ENCODE measurements at regions not wholly inside any gene's neighbourhood (a gene's known extent, or its start where the extent isn't known, plus 50 kb on each side); places are given as distances from the start of the nearest gene placed in this dataset.

DNA sequence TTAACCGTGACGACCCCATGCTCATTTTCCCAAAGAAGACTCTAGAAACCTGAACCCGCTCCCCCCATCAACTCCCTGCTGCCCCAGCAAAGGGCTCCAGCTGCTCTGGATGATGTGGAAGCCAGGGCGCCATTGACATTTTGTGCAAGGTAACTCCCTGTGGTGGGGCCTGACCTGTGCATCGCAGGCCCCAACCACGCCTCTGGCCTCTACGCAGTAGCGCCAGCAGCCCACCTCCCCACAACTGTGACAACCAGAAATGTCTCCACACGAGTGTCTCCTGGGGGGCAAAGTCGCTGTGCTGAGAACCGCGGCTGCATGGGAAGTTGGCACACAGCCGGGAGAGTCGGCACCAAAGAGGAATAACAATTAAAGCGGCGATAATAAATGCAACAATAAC is 86.9 kb upstream of the PRR5 start:
- DNase-seq (ENCODE audit: low read depth in 2 of 2), result no peak

- DNase-seq (ENCODE audit: low read depth in 2 of 2), result no peak
Measured at GRCh38 chr22:44613196-44613595, 88.8 kb upstream of the PRR5 start.

- DNase-seq (ENCODE audit: low read depth in 2 of 2), result no peak
Measured at GRCh38 chr22:44611880-44612496, 90.0 kb upstream of the PRR5 start.

DNA sequence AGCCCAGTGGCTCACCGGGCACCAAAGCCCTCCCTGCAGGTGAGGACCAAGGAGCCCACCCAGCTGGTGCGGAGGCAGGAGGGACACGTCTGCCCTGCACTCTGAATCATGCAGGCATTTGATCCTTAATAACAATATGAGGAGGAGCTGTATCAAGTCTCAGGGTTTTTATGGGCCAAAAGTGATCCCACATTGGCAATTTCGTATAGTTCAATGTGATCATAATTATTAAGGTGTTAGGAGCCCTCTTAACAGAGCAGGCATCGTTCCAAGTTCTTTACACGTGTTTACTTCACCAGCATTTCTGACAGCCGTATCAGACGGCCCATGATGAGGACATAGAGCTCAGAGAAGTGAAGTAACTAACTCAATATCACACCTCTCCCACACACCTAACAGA is 91.9 kb upstream of the PRR5 start:
- no peak for DNase-seq (ENCODE audit: low read depth in 2 of 2)

- no peak for DNase-seq (ENCODE audit: low read depth in 2 of 2)
Measured at GRCh38 chr22:44609400-44609988, 92.5 kb upstream of the PRR5 start.

- DNase-seq (ENCODE audit: low read depth in 2 of 2), result no peak
Measured at GRCh38 chr22:44608597-44609399, 93.2 kb upstream of the PRR5 start.

DNA sequence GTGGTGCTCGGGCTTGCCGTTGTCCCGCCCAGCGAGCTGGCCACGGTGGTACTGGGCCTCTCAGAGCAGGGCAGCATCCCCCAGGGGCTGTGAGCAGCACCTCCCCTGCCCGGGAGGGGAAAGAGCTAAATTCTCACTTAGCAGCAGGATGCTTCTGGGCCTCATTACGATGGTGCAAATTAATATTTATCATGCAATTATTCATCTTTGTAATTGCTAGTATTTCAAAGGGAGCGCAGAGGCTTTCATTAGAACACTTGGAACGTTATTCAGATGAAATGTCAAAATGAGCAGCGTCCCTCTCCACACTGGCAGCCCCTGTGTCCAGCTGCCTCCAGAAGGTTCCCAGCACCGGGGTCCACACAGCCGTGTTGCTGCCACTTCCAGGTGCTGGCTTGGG is 95.9 kb upstream of the PRR5 start:
- no peak for DNase-seq (ENCODE audit: low read depth in 2 of 2)

DNA sequence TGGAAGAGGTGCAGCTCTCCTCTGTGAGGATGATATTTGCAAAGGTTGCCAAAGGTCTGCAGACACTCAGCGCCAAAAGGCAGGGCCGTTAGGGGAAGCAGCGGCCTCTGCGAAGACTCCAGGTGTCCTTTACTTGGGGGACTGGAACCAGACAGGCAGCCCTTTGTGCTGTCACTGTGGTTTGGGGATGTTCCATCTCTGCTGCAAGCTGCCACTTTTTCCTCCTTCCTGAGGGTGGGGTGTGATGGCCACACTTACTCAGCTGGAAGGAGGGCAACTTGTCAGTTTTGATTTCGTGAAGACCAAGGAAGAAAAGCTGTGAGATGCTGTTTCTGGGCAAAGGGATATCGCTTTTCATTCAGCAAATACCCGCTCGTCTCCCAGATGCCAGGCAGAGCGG is 96.5 kb upstream of the PRR5 start:
- DNase-seq (ENCODE audit: low read depth in 2 of 2), result no peak

DNA sequence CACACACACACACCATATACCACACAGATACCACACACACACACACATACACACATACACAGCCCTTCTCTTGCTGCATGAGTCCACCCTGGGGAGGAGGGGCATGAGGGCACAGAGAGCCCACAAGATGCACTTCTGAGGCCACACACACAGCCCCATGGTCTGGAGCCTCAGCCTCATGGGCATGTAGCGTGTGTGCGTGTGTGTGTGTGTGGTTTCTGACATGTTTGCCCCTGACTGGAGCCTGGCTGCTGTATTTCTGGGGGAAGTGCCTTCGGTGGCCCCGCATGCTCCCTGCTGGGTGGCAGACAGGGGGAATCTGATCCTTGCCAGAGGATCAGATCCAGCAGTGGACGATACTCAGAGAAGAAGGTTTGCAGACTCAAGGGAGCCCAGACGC is 97.0 kb upstream of the PRR5 start:
- DNase-seq (ENCODE audit: low read depth in 2 of 2), result no peak

DNA sequence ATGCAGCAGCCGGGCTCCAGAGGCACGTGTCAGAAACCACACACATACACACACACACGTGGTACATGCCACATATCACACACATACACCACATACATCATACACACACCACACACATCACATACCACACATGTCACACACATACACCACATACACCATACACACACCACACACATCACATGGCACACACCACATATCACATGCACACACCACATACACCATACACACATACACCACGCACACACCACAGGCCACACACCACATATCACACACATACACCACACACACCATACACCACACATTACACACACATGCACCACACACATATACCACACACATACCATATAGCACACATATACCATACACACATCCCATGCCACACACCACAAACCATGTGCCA is 97.5 kb upstream of the PRR5 start:
- DNase-seq (ENCODE audit: low read depth in 2 of 2), result no peak

- DNase-seq (ENCODE audit: low read depth in 2 of 2), result no peak
Measured at GRCh38 chr22:44603767-44604166, 98.2 kb upstream of the PRR5 start.

GRCh38 chr22:44601725-44602124 is 100.3 kb upstream of the PRR5 start:
- DNase-seq (ENCODE audit: low read depth in 2 of 2), result no peak

DNA sequence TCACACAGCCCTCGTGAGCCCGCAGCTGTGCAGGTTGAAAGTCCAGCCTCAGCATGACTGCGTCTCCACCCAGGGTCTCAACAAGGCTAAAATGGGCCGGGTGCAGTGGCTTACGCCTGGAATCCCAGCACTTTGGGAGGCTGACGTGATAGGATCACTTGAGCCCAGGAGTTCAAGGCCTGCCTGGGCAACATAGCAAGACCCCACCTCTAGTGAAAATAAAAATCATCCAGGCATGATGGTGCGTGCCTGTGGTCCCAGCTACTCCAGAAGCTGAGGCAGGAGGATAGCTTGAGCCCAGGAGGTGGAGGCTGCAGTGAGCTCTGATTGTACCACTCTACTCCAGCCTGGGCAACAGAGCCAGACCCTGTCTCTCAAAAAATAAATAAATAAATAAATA is 100.8 kb upstream of the PRR5 start:
- DNase-seq (ENCODE audit: low read depth in 2 of 2), result no peak

DNA sequence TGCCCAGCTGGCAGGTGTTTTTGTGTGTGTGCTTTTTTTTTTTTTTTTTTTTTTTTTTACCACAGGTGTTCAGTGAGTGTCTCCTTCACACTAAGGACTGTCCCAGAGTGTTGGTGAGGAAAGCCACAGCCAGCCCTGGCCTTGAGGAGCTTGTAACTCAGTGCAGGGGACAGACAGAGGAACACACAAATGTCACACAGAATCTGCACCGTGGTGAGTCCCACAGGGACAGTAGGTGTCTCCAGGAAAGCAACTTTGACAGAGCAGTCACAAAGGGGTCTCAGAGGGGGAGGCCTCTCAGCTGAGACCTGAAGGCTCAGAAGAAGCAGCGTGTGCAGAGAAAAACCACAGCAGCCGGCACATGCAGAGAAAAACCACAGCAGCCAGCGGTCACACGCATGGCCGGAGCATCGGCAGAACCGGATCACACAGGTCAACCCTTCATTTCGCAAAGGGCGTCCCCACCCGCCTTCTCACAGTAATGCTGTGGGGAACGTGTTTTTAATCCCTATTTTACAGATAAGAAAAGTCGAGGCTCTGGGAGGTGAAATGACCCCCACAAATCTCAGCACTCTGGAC is 101.7 kb upstream of the PRR5 start:
- no peak for DNase-seq (ENCODE audit: low read depth in 2 of 2)

DNA sequence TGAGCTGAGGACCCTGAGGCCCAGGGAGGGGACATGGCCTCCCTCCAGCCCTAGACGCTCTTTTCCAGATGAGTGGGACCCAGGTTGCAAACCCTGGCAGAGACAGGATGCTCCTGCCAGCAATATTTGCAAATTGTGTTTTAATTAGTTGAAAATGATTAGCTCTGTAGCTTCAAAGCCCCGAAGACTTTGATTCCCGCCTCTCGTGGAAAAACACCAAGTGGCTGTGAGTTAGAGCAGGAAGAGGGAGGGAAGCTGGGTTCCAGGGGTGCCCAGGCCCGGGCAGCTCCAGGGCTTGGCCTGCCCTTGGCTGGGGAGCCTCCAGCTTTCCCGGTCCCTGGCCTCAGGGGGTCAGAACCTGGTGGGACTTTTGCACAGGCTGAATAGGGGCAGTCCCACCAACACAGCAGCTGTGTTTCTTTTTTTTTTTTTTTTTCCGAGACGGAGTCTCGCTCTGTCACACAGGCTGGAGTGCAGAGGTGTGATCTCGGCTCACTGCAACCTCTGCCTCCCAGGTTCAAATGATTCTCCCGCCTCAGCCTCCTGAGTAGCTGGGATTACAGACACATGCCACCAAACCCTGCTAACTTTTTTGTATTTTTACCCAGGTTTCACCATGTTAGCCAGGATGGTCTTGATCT is 101.6 kb upstream of the RTL6 start:
- DNase-seq (ENCODE audit: low read depth in 2 of 2), result no peak

DNA sequence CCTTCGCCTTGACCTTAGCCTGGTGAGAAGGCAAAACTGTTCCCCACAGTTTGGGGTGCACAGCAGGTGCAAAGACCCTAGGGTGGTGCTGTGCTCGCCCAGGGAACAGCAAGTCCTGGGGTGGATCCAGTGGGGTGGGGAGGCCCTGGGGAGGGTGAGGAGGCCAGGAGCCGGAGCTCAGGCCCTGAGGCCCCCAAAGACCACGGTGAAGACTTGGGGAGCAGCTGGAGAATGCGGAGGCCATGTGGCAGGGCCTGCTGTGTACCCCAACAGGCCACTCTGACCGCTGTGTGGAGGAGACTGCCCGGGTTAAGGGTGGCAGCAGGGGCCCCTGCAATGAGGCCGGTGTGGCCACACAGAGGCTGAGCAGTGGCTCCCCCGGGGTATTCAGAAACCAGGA is 101.1 kb upstream of the RTL6 start:
- no peak for DNase-seq (ENCODE audit: low read depth in 2 of 2)

DNA sequence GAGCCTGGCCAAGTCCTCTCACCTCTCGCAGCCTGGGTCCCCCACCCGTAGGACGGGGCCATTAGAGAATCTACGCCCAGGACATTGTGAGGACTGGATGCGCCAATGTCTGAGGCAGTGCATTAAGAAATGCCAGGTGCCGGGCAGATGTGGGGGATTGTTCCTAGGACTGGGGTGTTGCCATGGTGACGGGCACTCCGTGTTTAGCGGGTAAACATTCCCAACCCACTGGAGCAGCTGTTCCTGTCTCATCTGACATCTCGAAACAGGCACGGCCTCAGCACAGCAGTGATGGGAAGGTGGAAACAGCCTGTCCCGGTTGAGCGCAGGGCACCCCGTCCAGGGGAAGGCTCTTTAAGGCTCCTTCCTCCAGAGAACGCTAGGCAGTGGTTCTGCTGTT is 99.6 kb upstream of the RTL6 start:
- DNase-seq (ENCODE audit: low read depth in 2 of 2), result no peak

DNA sequence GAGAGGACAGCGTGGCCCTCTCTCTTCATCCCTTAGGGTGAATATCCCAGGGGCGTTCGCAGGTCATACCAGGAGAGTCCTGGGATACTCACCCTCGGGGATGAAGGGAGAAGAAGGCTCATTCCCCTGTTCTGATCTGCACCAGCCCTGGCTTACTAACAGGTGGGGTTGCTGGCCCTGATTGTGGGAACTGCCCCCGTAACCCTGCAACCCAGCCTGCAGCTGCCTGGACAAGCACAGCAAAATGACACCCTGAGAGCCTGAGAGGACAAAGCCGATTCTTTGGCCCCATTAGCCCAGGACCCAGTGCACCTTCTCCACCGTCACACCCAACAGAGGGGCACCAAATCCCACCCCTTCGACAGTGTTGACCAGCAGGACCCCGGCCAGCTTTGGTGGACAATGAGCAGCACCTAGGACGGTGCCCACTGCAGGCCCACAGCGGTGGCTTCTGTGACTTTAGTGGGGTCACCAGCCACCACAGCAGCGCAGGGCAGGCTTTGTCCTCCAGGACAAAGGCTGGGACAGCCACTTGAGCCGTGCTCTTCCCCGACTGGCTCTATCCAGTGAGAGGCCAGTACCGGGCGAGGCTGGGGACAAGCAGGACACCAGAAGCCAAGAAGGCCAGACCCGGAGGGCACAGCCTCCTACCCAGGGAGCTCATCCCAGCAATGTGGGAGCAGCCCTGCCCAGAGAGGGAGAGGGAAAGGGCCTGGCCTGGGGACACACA is 98.5 kb upstream of the RTL6 start:
- DNase-seq (ENCODE audit: low read depth in 2 of 2), result no peak

DNA sequence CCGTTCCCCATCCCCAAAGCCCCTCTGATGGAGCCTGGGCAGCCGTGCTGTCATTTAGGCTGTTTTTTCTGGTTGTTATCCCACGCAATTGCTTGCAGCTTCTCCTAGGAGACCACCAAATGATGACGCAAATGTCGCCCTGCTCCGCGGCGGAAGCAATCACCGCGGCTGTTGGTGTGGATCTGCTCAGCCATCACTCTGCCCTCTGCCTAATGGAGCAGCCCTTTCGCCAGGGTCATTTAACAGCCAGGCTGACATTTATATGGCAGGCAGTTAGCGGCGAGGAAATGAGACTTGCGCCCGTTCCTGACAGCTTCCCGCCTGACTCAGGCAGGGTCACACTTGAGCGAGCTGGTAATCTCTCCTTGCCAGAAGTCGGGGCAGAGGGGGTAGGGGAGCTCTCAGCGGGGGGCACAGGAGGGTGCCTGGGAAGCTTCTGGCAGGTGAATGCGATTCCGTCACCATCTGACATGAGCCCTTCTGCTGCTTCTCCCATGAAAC is 97.9 kb upstream of the RTL6 start:
- no peak for DNase-seq (ENCODE audit: low read depth in 2 of 2)

GRCh38 chr22:44594951-44595350 is 96.9 kb upstream of the RTL6 start:
- DNase-seq (ENCODE audit: low read depth in 2 of 2), result no peak

DNA sequence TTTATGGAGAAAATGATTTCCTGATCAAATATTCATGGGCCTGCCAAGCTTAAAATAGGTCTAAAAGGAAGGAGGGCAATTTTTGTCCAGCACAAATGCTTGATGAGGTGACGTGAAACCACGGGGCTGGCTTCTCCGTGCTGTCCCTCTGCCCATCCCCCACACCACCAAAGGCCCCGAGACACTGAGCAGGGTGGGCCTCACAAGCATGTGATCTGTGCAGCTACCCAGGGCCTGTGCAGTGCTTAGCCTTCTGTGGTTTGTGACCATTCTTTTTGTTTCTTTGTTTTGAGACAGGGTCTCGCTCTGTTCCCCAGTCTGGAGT is 94.8 kb upstream of the RTL6 start:
- DNase-seq (ENCODE audit: low read depth in 2 of 2), result no peak

Measured in stimulated activated CD4-positive, alpha-beta T cell treated with anti-CD3 and anti-CD28 coated beads, Interleukin-12 subunit alpha, Interleukin-12 subunit beta, amount 100 ng/mL, for 24 hours (primary cell).